Left lung (tissue), 4 donors: ENCODE measurements at regions not wholly inside any gene's neighbourhood (a gene's known extent, or its start where the extent isn't known, plus 50 kb on each side); places are given as distances from the start of the nearest gene placed in this dataset.
"Not testable (repeated sequence)": the region's sequence is repeated elsewhere in the genome, so short reads cannot be mapped to it uniquely, and the experiment has no call there.

Experiments used
- ATAC-seq: fragments of 200-7000 bp; cut with Tn5 transposase; one replicate; pipeline ENCODE4 v1.9.1; 2020; ENCODE audit warnings: moderate library complexity
- DNase-seq, 4 donors: peaks; one replicate each; pipeline ENCODE4 v3.0.0-alpha.2; 2013 to 2020
- H3K27ac ChIP-seq, 2 donors: fragments of 200-600 bp; sonication (generic) in 1 of 2; one replicate each; pipeline versions ENCODE4 v1.5.0 to v1.8.0; 2020 to 2021
- H3K27me3 ChIP-seq, 2 donors: fragments of 200-600 bp; sonication (generic) in 1 of 2; one replicate each; pipeline versions ENCODE4 v1.5.0 to v1.8.0; 2020 to 2021
- H3K36me3 ChIP-seq, 2 donors: fragments of 200-600 bp; sonication (generic) in 1 of 2; one replicate each; pipeline versions ENCODE4 v1.5.0 to v1.8.0; 2020 to 2021
- H3K4me1 ChIP-seq, 2 donors: fragments of 200-600 bp; one replicate each; pipeline ENCODE4 v1.8.0; 2021
- H3K4me3 ChIP-seq, 2 donors: fragments of 200-600 bp; sonication (generic) in 1 of 2; one replicate each; pipeline versions ENCODE4 v1.5.0 to v1.8.0; 2020 to 2021; ENCODE audit warnings: mild to moderate bottlenecking in 1 of 2
- H3K9me3 ChIP-seq, 2 donors: fragments of 200-600 bp; sonication (generic) in 1 of 2; one replicate each; pipeline versions ENCODE4 v1.5.0 to v1.8.0; 2020 to 2021
- intact Hi-C, 2 donors: fragments of 100-400 bp; cut with DNase I; formaldehyde crosslinking; loops; one replicate each; pipeline versions ENCODE4 v1.11.2 to v1.14.2; 2022
- TF ChIP-seq, protein P1 (sequence below), 2 donors: fragments of 200-600 bp; sonication (generic) in 1 of 2; IDR thresholded peaks; one replicate each; pipeline versions ENCODE4 v1.5.0 to v1.8.0; 2021; ENCODE audit warnings: antibody characterized with exemption in 2 of 2
- donor health status: DM: no; HTN: yes; CAD: no.
- donor health status: DM: no; HTN: no; CAD: no.

DNA sequence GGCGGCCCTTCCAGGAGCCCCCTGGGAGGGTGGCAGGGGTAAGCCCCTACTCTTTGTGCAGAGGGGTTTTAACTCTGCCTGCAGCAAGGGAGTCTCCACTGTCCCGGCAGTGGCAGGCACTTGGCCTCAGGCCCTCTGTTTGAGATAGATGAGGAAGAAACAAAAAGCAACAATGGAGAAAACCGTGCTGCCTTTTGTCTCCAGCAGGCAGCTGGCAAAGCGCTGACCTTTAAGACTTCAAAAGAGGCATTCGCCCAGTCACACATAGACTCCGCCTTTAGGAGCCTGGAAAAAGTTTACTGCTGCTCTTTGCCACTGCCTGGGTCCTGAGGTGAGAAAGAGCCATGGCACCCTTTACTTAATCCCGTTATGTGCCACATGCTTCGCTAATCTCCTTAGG is 158.2 kb upstream of the NTF3 start:
- Histone ChIP-seq H3K4me1 (no peaks in the 10 kb centered on the region), H3K9me3 (no peaks in the 10 kb centered on the region), H3K27me3 (no peaks in the 10 kb centered on the region), H3K4me3 (no peak overlapping the region), H3K36me3 (no peaks in the 10 kb centered on the region), H3K27ac (no peak overlapping the region)
- intact Hi-C loops, result no loop called here
- no peak for ATAC-seq
- TF ChIP-seq, protein P1, sequence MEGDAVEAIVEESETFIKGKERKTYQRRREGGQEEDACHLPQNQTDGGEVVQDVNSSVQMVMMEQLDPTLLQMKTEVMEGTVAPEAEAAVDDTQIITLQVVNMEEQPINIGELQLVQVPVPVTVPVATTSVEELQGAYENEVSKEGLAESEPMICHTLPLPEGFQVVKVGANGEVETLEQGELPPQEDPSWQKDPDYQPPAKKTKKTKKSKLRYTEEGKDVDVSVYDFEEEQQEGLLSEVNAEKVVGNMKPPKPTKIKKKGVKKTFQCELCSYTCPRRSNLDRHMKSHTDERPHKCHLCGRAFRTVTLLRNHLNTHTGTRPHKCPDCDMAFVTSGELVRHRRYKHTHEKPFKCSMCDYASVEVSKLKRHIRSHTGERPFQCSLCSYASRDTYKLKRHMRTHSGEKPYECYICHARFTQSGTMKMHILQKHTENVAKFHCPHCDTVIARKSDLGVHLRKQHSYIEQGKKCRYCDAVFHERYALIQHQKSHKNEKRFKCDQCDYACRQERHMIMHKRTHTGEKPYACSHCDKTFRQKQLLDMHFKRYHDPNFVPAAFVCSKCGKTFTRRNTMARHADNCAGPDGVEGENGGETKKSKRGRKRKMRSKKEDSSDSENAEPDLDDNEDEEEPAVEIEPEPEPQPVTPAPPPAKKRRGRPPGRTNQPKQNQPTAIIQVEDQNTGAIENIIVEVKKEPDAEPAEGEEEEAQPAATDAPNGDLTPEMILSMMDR (IDR thresholded peaks at IDR 0.05), result no peak
- peak in 1 of 4 donors; percentile 34 for DNase-seq

DNA sequence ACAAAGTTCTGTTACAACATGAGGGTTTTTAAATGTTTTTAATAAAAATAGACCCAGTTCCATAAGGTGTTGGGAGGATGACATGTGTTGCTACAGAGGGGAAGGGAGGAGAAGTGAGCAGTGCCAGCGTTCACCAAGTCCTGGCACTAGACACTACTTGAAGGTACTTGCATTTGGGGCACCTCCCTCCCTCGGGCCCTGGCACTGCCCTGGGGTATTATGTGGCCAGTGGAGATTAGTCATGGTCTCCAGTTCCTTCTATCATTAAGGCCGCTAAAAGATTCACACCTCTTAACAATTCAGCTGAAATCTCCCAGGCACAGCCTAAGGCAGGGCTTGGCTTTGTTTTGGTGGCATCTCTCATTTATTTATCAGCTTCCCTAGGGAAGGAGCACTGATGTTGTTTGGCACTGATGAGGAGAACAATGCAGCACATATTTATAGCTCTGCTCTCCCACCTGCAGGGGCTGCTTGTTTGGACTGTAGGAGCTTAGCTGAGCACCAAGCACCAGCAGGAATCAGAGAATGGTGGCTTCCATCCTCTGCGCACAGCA is 155.5 kb upstream of the NTF3 start:
- intact Hi-C loops, result no loop called here
- H3K27ac ChIP-seq, result no peak overlapping the region
- H3K36me3 ChIP-seq, result no peaks in the 10 kb centered on the region
- H3K4me1 ChIP-seq, result no peaks in the 10 kb centered on the region
- TF ChIP-seq, protein P1 (IDR thresholded peaks at IDR 0.05), result no peak
- ATAC-seq (no peak), DNase-seq (peak in 1 of 4 donors; percentile 22)
- H3K27me3 ChIP-seq, result no peaks in the 10 kb centered on the region
- no peaks in the 10 kb centered on the region for H3K9me3 ChIP-seq
- no peak overlapping the region for H3K4me3 ChIP-seq

- Histone ChIP-seq H3K36me3 (no peaks in the 10 kb centered on the region), H3K9me3 (no peaks in the 10 kb centered on the region), H3K27me3 (no peaks in the 10 kb centered on the region), H3K4me3 (no peak overlapping the region), H3K27ac (no peak overlapping the region), H3K4me1 (no peaks in the 10 kb centered on the region)
- ATAC-seq, result no peak
- TF ChIP-seq, protein P1 (IDR thresholded peaks at IDR 0.05), result no peak
- no peak for DNase-seq
- intact Hi-C loops, result no loop called here
Observed at GRCh38 chr12:5280086-5280485, 151.8 kb upstream of the NTF3 start.

- ATAC-seq, H3K36me3 ChIP-seq, DNase-seq, H3K27ac ChIP-seq, H3K27me3 ChIP-seq, intact Hi-C loops, H3K4me1 ChIP-seq, H3K4me3 ChIP-seq, H3K9me3 ChIP-seq: not testable (repeated sequence)
Observed at GRCh38 chr12:5290368-5290767, 141.5 kb upstream of the NTF3 start.

DNA sequence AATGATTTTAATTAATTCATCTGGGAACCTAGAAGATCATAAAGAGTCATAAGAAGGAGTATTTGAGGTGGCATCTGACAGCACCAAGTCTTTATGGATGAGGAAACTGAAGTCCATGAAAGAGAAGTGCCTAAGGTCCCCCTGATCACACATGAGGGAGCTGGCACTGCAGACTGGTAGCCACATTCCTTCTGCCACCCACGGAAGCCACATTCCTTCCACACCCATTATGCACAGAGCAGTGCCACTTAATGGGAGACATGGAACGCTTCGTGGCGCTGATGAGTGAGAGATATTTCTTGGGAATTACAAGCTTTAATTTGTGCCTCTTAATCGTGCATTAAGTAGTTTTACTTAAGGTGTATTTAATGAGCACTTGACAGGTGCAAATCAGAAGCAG is 139.3 kb upstream of the NTF3 start:
- no peak overlapping the region for H3K27ac ChIP-seq
- ATAC-seq, result no peak
- no peaks in the 10 kb centered on the region for H3K9me3 ChIP-seq
- TF ChIP-seq, protein P1 (IDR thresholded peaks at IDR 0.05), result no peak
- no peaks in the 10 kb centered on the region for H3K27me3 ChIP-seq
- H3K36me3 ChIP-seq, result no peaks in the 10 kb centered on the region
- intact Hi-C loops, result no loop called here
- DNase-seq, result no peak
- H3K4me1 ChIP-seq, result no peaks in the 10 kb centered on the region
- no peak overlapping the region for H3K4me3 ChIP-seq

DNA sequence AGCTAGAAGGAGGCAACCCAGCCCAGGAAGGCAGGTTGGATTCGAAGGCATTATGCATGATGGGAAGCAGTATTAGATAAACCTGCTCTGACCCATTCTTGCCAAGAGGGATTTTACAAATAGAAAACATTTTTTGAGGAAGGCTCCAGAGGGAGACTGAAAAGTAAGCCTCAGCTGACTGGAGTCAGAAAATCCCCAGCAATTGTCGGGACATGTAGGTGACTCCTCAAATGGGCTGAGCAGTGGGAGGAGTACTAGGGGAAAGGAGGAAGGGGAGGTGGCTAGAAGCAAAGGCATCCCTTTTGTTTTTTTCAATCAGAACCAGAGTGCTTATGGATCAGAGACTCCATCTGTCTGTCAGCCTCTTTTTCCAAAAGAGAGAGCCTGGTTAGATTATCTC is 138.1 kb upstream of the NTF3 start:
- DNase-seq (no peak), ATAC-seq (no peak)
- Histone ChIP-seq H3K9me3 (no peaks in the 10 kb centered on the region), H3K27me3 (no peaks in the 10 kb centered on the region), H3K4me3 (no peak overlapping the region), H3K4me1 (no peaks in the 10 kb centered on the region), H3K27ac (no peak overlapping the region), H3K36me3 (no peaks in the 10 kb centered on the region)
- intact Hi-C loops, result no loop called here
- TF ChIP-seq, protein P1 (IDR thresholded peaks at IDR 0.05), result no peak
